Naive thymus-derived CD4-positive, alpha-beta T cell (primary cell): ENCODE measurements at regions not wholly inside any gene's neighbourhood (a gene's known extent, or its start where the extent isn't known, plus 50 kb on each side); places are given as distances from the start of the nearest gene placed in this dataset.
A peak's percentile ranks its signal among the peaks of the same experiment; 100 is the strongest.

Source experiments
- ATAC-seq: fragments of 150-1000 bp; cut with Tn5 transposase; 2 replicates; pipeline ENCODE4 v1.10.0; 2021; ENCODE audit warnings: mild to moderate bottlenecking, moderate library complexity
- CTCF ChIA-PET: fragments of 350-600 bp; sonication (Branson Sonifier 250); formaldehyde crosslinking; loops from one replicate; lab custom pipeline; 2021; ENCODE audit warnings: antibody characterized with exemption; lab: Charles Lee
- POLR2A ChIA-PET: fragments of 350-600 bp; sonication (Branson Sonifier 250); formaldehyde crosslinking; loops from one replicate; lab custom pipeline; 2021; ENCODE audit warnings: antibody characterized with exemption, inconsistent platforms; lab: Charles Lee
- DNase-seq, 9 donors: peaks; one replicate each; pipeline versions ENCODE4 v3.0.0 to v3.0.0-alpha.2; 2020 to 2022; ENCODE audit warnings: mixed read lengths in 1 of 9
- H3K27ac ChIP-seq: one replicate; pipeline ENCODE4 v1.7.0; 2013; ENCODE audit warnings: mild to moderate bottlenecking, low read depth, low read length, moderate library complexity
- H3K27me3 ChIP-seq, 2 donors: one replicate each; pipeline ENCODE4 v1.7.0; 2013; ENCODE audit warnings: low read length in 2 of 2, mild to moderate bottlenecking in 2 of 2, moderate library complexity in 2 of 2; ENCODE audit not compliant: control insufficient read depth in 2 of 2, insufficient read depth in 2 of 2
- H3K36me3 ChIP-seq, 3 experiments: 1 replicate in 2 of 3; 2 replicates in 1 of 3; pipeline ENCODE4 v1.7.0; 2013; ENCODE audit warnings: low read length in 3 of 3, mild to moderate bottlenecking in 3 of 3, moderate library complexity in 1 of 3; ENCODE audit not compliant: insufficient read depth in 3 of 3, control insufficient read depth in 2 of 3
- H3K4me1 ChIP-seq, 2 donors: one replicate each; pipeline ENCODE4 v1.7.0; 2013; ENCODE audit warnings: low read length in 2 of 2, mild to moderate bottlenecking in 2 of 2, moderate library complexity in 1 of 2; ENCODE audit not compliant: control insufficient read depth in 2 of 2, insufficient read depth in 2 of 2
- H3K4me3 ChIP-seq: 2 replicates; pipeline ENCODE4 v1.7.0; 2013; ENCODE audit warnings: mild to moderate bottlenecking, low read length
- H3K9me3 ChIP-seq, 3 experiments: 1 replicate in 2 of 3; 2 replicates in 1 of 3; pipeline ENCODE4 v1.7.0; 2013; ENCODE audit warnings: low read length in 3 of 3; ENCODE audit not compliant: control insufficient read depth in 2 of 3
- H3K27ac Mint-ChIP-seq, 9 donors: one replicate each; pipeline ENCODE4 v1.8.0; 2020 to 2022; ENCODE audit warnings: mixed read lengths in 9 of 9, mild to moderate bottlenecking in 8 of 9, moderate library complexity in 5 of 9, inconsistent platforms in 2 of 9
- H3K27me3 Mint-ChIP-seq, 5 donors: one replicate each; pipeline ENCODE4 v1.8.0; 2021 to 2022; ENCODE audit warnings: mixed read lengths in 5 of 5, mild to moderate bottlenecking in 1 of 5
- H3K36me3 Mint-ChIP-seq, 5 donors: one replicate each; pipeline ENCODE4 v1.8.0; 2020 to 2022; ENCODE audit warnings: mixed read lengths in 5 of 5, mild to moderate bottlenecking in 3 of 5, inconsistent platforms in 1 of 5
- H3K4me1 Mint-ChIP-seq, 7 donors: one replicate each; pipeline ENCODE4 v1.8.0; 2020 to 2022; ENCODE audit warnings: mixed read lengths in 7 of 7, mild to moderate bottlenecking in 3 of 7, inconsistent platforms in 1 of 7
- H3K4me3 Mint-ChIP-seq, 10 donors: one replicate each; pipeline ENCODE4 v1.8.0; 2020 to 2022; ENCODE audit warnings: mild to moderate bottlenecking in 10 of 10, mixed read lengths in 10 of 10, moderate library complexity in 6 of 10, inconsistent platforms in 2 of 10
- H3K9me3 Mint-ChIP-seq, 11 donors: one replicate each; pipeline ENCODE4 v1.8.0; 2020 to 2022; ENCODE audit warnings: mixed read lengths in 11 of 11, mild to moderate bottlenecking in 4 of 11, inconsistent platforms in 1 of 11, moderate library complexity in 1 of 11
- intact Hi-C, 2 donors: fragments of 100-400 bp; cut with micrococcal nuclease; formaldehyde crosslinking; loops; one replicate each; pipeline ENCODE4 v1.15.1; 2023

DNA sequence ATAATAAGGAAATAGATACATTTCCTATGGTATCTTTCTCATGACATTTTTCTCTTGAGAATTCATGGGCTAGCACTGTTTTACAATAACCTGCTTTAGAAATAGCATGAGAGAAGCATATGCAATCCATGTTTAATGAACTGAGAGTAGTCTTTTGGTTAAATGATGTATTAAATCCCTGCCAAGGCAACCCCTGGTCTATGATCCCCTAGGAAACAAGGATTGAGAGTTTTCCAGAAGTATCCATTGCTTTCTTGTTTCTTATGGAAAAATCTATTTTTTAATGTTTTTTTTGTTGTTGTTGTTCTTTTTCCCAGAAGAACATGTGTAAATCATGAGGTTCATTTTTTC is 390.5 kb upstream of the HSF2 start:
- no peaks in the 10 kb centered on the region for H3K4me1 ChIP-seq
- Mint-ChIP-seq H3K27me3 (peaks cover 0 to 13% (median 0%) of the 10 kb centered on the region in 5 donors), H3K4me3 (no peak overlapping the region), H3K27ac (no peak overlapping the region), H3K4me1 (peaks cover 0 to 11% (median 8%) of the 10 kb centered on the region in 7 donors), H3K9me3 (no peaks in the 10 kb centered on the region), H3K36me3 (peaks cover 0 to 3% (median 0%) of the 10 kb centered on the region in 5 donors)
- no peak overlapping the region for H3K27ac ChIP-seq
- H3K27me3 ChIP-seq = no peaks in the 10 kb centered on the region
- no peak for DNase-seq
- no peaks in the 10 kb centered on the region for H3K9me3 ChIP-seq
- CTCF ChIA-PET = interaction anchor here (0.7 kb wide), 1 partner anchor 40 kb away, joined by 3 read pairs; no protein-coding TSS in a partner anchor
- intact Hi-C loops = no loop called here
- H3K36me3 ChIP-seq = no peaks in the 10 kb centered on the region
- POLR2A ChIA-PET = no interaction called here
- H3K4me3 ChIP-seq = no peak overlapping the region
- no peak for ATAC-seq

GRCh38 chr6:122012578-122012977 is 386.9 kb upstream of the HSF2 start:
- POLR2A ChIA-PET = interaction anchor here (0.7 kb wide), 1 partner anchor 28 kb away, joined by 3 read pairs; no protein-coding TSS in a partner anchor

GRCh38 chr6:122014961-122015360 is 384.5 kb upstream of the HSF2 start:
- Histone ChIP-seq H3K36me3 (no peaks in the 10 kb centered on the region), H3K4me1 (no peaks in the 10 kb centered on the region), H3K9me3 (no peaks in the 10 kb centered on the region), H3K27ac (no peak overlapping the region), H3K4me3 (no peak overlapping the region), H3K27me3 (no peaks in the 10 kb centered on the region)
- ATAC-seq = no peak
- ChIA-PET CTCF (no interaction called here), POLR2A (no interaction called here)
- Mint-ChIP-seq H3K4me1 (no peaks in the 10 kb centered on the region), H3K36me3 (no peaks in the 10 kb centered on the region), H3K27ac (no peak overlapping the region), H3K9me3 (no peaks in the 10 kb centered on the region), H3K27me3 (peaks cover 0 to 3% (median 0%) of the 10 kb centered on the region in 5 donors), H3K4me3 (no peak overlapping the region)
- intact Hi-C loops = no loop called here
- no peak for DNase-seq

More at GRCh38 chr6:122012578-122012977, 386.9 kb upstream of the HSF2 start:
- no peak overlapping the region for H3K4me3 ChIP-seq
- no peaks in the 10 kb centered on the region for H3K36me3 ChIP-seq
- intact Hi-C loops = no loop called here
- no peak overlapping the region for H3K27ac Mint-ChIP-seq
- no peak overlapping the region for H3K27ac ChIP-seq
- no peaks in the 10 kb centered on the region for H3K36me3 Mint-ChIP-seq
- ATAC-seq = no peak
- H3K4me1 Mint-ChIP-seq = peaks cover 0 to 11% (median 8%) of the 10 kb centered on the region in 7 donors
- no peaks in the 10 kb centered on the region for H3K9me3 ChIP-seq
- peaks cover 0 to 3% (median 0%) of the 10 kb centered on the region in 5 donors for H3K27me3 Mint-ChIP-seq
- DNase-seq = no peak
- no peaks in the 10 kb centered on the region for H3K27me3 ChIP-seq
- no peaks in the 10 kb centered on the region for H3K9me3 Mint-ChIP-seq
- CTCF ChIA-PET = no interaction called here
- no peaks in the 10 kb centered on the region for H3K4me1 ChIP-seq
- H3K4me3 Mint-ChIP-seq = no peak overlapping the region

- Histone ChIP-seq H3K4me3 (no peak overlapping the region), H3K27me3 (no peaks in the 10 kb centered on the region), H3K36me3 (no peaks in the 10 kb centered on the region), H3K9me3 (no peaks in the 10 kb centered on the region), H3K27ac (no peak overlapping the region), H3K4me1 (no peaks in the 10 kb centered on the region)
- Mint-ChIP-seq H3K4me1 (peaks cover 0 to 11% (median 8%) of the 10 kb centered on the region in 7 donors), H3K27ac (no peak overlapping the region), H3K4me3 (no peak overlapping the region), H3K27me3 (no peaks in the 10 kb centered on the region), H3K36me3 (no peaks in the 10 kb centered on the region), H3K9me3 (no peaks in the 10 kb centered on the region)
- intact Hi-C loops = no loop called here
- no peak for DNase-seq
- POLR2A ChIA-PET = no interaction called here
- ATAC-seq = no peak
- CTCF ChIA-PET = no interaction called here
These were observed 378.7 kb upstream of the HSF2 start for GRCh38 chr6:122020588-122021264.

GRCh38 chr6:122025104-122025503 is 374.3 kb upstream of the HSF2 start:
- no peak overlapping the region for H3K27ac ChIP-seq
- Mint-ChIP-seq H3K27ac (peak overlapping the region in 1 of 9 donors; percentile 7), H3K36me3 (no peaks in the 10 kb centered on the region), H3K9me3 (no peaks in the 10 kb centered on the region), H3K4me1 (peaks cover 0 to 11% (median 8%) of the 10 kb centered on the region in 7 donors), H3K27me3 (peaks cover 0 to 4% (median 0%) of the 10 kb centered on the region in 5 donors), H3K4me3 (no peak overlapping the region)
- POLR2A ChIA-PET = no interaction called here
- no peaks in the 10 kb centered on the region for H3K36me3 ChIP-seq
- DNase-seq (no peak), ATAC-seq (no peak)
- intact Hi-C loops = no loop called here
- H3K4me3 ChIP-seq = no peak overlapping the region
- H3K27me3 ChIP-seq = no peaks in the 10 kb centered on the region
- no peaks in the 10 kb centered on the region for H3K9me3 ChIP-seq
- CTCF ChIA-PET = no interaction called here
- no peaks in the 10 kb centered on the region for H3K4me1 ChIP-seq

- no peak overlapping the region for H3K4me3 ChIP-seq
- intact Hi-C loops = no loop called here
These were observed 372.7 kb upstream of the HSF2 start for GRCh38 chr6:122026582-122027369.

More at GRCh38 chr6:122026582-122027369, 372.7 kb upstream of the HSF2 start:
- ChIA-PET POLR2A (no interaction called here), CTCF (interaction anchor here (1.1 to 1.2 kb wide), 2 partner anchors 596 to 971 kb away, joined by 3 to 4 read pairs; no protein-coding TSS in a partner anchor)
- Mint-ChIP-seq H3K4me3 (no peak overlapping the region), H3K36me3 (no peaks in the 10 kb centered on the region), H3K9me3 (no peaks in the 10 kb centered on the region), H3K27me3 (peaks cover 0 to 6% (median 0%) of the 10 kb centered on the region in 5 donors), H3K4me1 (peaks cover 0 to 16% (median 8%) of the 10 kb centered on the region in 7 donors), H3K27ac (no peak overlapping the region)
- ATAC-seq (no peak), DNase-seq (no peak)
- H3K36me3 ChIP-seq = no peaks in the 10 kb centered on the region
- H3K27ac ChIP-seq = no peak overlapping the region
- no peaks in the 10 kb centered on the region for H3K9me3 ChIP-seq
- no peaks in the 10 kb centered on the region for H3K27me3 ChIP-seq
- no peaks in the 10 kb centered on the region for H3K4me1 ChIP-seq
